ENCODE measurements at regions not wholly inside any gene's neighbourhood (a gene's known extent, or its start where the extent isn't known, plus 50 kb on each side); places are given as distances from the start of the nearest gene placed in this dataset.

DNA sequence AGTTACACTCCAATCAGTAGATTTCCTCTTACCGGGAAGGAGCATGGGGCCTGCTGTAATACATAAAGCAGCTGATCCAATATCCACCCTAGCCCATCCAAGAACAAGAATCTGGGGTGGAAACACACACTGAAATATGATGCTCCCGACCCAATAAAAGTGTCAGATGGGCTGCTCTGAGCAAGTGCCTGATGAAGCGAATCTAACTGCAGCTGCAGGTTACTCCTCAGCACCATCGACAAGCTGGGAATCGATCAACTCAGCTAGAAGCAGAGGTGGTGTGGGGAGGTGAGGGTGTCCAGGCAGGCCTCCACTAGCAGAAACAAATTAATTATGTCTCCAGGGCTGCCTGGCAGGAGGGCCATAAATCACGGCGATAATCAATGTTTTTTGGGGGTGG is 64.0 kb upstream of the WSCD2 start:
- ATAC-seq (ENCODE audit: low FRiP score in 2 of 2): no peak
- Histone ChIP-seq H3K4me1 (no peaks in the 10 kb centered on the region), H3K9me3 (no peaks in the 10 kb centered on the region), H3K36me3 (no peaks in the 10 kb centered on the region), H3K27ac (no peak overlapping the region), H3K4me3 (no peak overlapping the region), H3K27me3 (no peaks in the 10 kb centered on the region)
- DNase-seq: no peak
- WGBS, 2 donors: 66 to 80% methylated on average over 7 of the region's 7 CpGs
- no peak for TF ChIP-seq EP300 (IDR thresholded peaks at IDR 0.05)
- TF ChIP-seq POLR2AphosphoS5 (IDR thresholded peaks at IDR 0.05): no peak
- TF ChIP-seq POLR2A (IDR thresholded peaks at IDR 0.05): no peak
- TF ChIP-seq, protein P1, sequence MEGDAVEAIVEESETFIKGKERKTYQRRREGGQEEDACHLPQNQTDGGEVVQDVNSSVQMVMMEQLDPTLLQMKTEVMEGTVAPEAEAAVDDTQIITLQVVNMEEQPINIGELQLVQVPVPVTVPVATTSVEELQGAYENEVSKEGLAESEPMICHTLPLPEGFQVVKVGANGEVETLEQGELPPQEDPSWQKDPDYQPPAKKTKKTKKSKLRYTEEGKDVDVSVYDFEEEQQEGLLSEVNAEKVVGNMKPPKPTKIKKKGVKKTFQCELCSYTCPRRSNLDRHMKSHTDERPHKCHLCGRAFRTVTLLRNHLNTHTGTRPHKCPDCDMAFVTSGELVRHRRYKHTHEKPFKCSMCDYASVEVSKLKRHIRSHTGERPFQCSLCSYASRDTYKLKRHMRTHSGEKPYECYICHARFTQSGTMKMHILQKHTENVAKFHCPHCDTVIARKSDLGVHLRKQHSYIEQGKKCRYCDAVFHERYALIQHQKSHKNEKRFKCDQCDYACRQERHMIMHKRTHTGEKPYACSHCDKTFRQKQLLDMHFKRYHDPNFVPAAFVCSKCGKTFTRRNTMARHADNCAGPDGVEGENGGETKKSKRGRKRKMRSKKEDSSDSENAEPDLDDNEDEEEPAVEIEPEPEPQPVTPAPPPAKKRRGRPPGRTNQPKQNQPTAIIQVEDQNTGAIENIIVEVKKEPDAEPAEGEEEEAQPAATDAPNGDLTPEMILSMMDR (IDR thresholded peaks at IDR 0.05): no peak

DNA sequence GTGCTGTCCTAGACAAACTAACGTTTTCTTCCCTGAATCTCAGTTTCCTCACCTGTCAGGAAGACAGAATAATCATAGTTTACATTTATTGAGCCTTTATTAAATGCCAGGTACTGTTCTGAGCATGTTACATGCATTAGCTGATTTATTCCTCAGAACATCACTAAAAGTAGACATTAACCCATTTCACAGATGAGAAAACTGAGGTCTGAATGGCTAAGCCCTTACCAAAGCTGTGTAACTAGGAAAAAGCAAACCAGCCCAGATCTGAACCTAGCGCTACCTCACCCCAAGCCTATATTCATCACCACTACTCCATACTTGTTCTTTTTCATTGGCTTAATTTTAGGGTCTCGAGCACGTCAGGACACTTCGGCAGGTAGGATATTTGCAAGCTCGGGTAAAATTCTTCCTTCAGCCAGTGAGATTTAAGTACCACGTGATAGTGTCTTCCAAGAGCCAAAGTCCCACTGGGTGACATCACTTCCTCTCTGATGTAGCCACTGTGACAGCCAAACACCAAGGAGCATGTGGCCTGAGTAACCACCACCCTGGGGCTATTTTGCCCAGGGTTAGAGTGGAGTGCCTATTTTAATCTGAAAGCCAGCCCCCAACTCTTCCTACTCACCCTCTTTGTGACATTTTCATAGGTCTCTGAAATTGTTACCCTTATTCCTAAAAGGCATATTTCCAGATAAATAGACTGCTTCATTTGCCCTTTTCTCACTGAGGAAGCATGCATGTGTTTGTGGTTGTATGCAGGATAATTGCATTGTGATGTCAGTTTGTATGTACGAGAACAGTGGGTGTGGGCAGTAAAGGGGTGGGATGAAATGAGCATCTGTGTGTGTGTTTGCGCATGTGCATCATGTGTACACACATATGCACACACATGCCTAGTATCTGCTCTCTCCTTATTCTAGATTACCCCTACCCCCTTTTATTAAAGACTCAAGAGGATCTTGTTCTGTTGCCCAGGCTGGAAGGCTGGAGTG is 62.2 kb upstream of the WSCD2 start:
- Histone ChIP-seq H3K4me1 (no peaks in the 10 kb centered on the region), H3K27me3 (no peaks in the 10 kb centered on the region), H3K9me3 (no peaks in the 10 kb centered on the region), H3K27ac (no peak overlapping the region), H3K36me3 (no peaks in the 10 kb centered on the region), H3K4me3 (no peak overlapping the region)
- WGBS, 2 donors: 64 to 69% methylated on average over 9 of the region's 9 CpGs
- TF ChIP-seq POLR2A (IDR thresholded peaks at IDR 0.05): no peak
- DNase-seq (no peak), ATAC-seq (ENCODE audit: low FRiP score in 2 of 2) (no peak)

GRCh38 chr12:108069651-108070165 is 59.4 kb upstream of the WSCD2 start:
- H3K4me1 ChIP-seq: no peaks in the 10 kb centered on the region
- H3K9me3 ChIP-seq: no peaks in the 10 kb centered on the region
- H3K36me3 ChIP-seq: no peaks in the 10 kb centered on the region
- DNase-seq (no peak), ATAC-seq (ENCODE audit: low FRiP score in 2 of 2) (no peak)
- H3K4me3 ChIP-seq: no peak overlapping the region
- TF ChIP-seq EP300 (IDR thresholded peaks at IDR 0.05) (no peak), POLR2AphosphoS5 (IDR thresholded peaks at IDR 0.05) (no peak)
- WGBS, 2 donors: 50 to 54% methylated on average over 5 of the region's 5 CpGs
- H3K27me3 ChIP-seq: no peaks in the 10 kb centered on the region
- H3K27ac ChIP-seq: no peak overlapping the region

- Histone ChIP-seq H3K9me3 (no peaks in the 10 kb centered on the region), H3K4me3 (no peak overlapping the region), H3K4me1 (no peaks in the 10 kb centered on the region), H3K27me3 (no peaks in the 10 kb centered on the region), H3K27ac (no peak overlapping the region), H3K36me3 (no peaks in the 10 kb centered on the region)
- DNase-seq: no peak
- TF ChIP-seq POLR2AphosphoS5 (IDR thresholded peaks at IDR 0.05): no peak
- TF ChIP-seq, protein P1 (IDR thresholded peaks at IDR 0.05): no peak
- no peak for TF ChIP-seq POLR2A (IDR thresholded peaks at IDR 0.05)
- no peak for TF ChIP-seq EP300 (IDR thresholded peaks at IDR 0.05)
- no peak for ATAC-seq (ENCODE audit: low FRiP score in 2 of 2)
- 63 to 69% methylated on average over 3 of the region's 3 CpGs for WGBS, 2 donors
Measured at GRCh38 chr12:108075561-108075960, 53.5 kb upstream of the WSCD2 start.

DNA sequence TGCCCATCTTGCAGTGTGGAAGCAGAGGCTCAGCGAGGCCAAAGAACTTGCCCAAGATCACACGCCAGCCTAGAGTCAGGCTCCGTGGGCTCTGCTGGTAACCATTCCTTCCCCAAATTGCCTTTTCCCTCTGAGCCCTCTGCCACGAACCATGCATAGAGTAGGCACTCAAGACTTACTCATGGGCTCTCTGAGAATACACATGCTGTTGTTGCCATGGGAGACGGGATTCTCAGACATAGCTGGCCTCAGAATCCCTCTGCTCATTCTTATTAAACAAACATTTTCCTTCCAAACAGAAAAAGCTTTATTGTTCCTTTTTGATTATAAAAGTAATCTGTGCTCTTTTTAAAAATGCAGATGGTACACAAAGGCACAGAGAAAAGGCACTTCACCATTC is 52.5 kb upstream of the WSCD2 start:
- Histone ChIP-seq H3K9me3 (no peaks in the 10 kb centered on the region), H3K27me3 (no peaks in the 10 kb centered on the region), H3K27ac (no peak overlapping the region), H3K36me3 (no peaks in the 10 kb centered on the region), H3K4me1 (no peaks in the 10 kb centered on the region), H3K4me3 (no peak overlapping the region)
- ATAC-seq (ENCODE audit: low FRiP score in 2 of 2): no peak
- TF ChIP-seq POLR2A (IDR thresholded peaks at IDR 0.05): no peak
- TF ChIP-seq POLR2AphosphoS5 (IDR thresholded peaks at IDR 0.05): no peak
- TF ChIP-seq, protein P1 (IDR thresholded peaks at IDR 0.05): no peak
- no peak for TF ChIP-seq EP300 (IDR thresholded peaks at IDR 0.05)
- WGBS, 2 donors: 58 to 70% methylated on average over 5 of the region's 5 CpGs
- DNase-seq: no peak

All from upper lobe of left lung (tissue), 6 donors.